H1 (cell line): ENCODE measurements at regions not wholly inside any gene's neighbourhood (a gene's known extent, or its start where the extent isn't known, plus 50 kb on each side); places are given as distances from the start of the nearest gene placed in this dataset.

ENCODE experiments used
- CTCF ChIA-PET: fragments of 300-600 bp; sonication (Branson Sonifier 250); formaldehyde crosslinking; loops from one replicate; lab custom pipeline; 2021; ENCODE audit not compliant: partially characterized antibody; lab: Charles Lee
- POLR2A ChIA-PET: fragments of 300-600 bp; sonication (Branson Sonifier 250); formaldehyde crosslinking; loops from one replicate; lab custom pipeline; 2021; ENCODE audit warnings: inconsistent platforms; ENCODE audit not compliant: partially characterized antibody; lab: Charles Lee
- DNase-seq, 2 experiments: peaks; one replicate each; pipeline versions ENCODE4 v3.0.0 to v3.0.0-alpha.2; 2010 to 2022; ENCODE audit warnings: low spot score in 2 of 2, low read depth in 1 of 2, mixed read lengths in 1 of 2
- FAIRE-seq: peaks from 2 replicates; lab custom pipeline; 2011; peaks lifted over from hg19 to GRCh38; lab: Jason Lieb, UNC
- H2AFZ ChIP-seq: 2 replicates; pipeline ENCODE4 v1.8.1; 2012; ENCODE audit warnings: low read length, inconsistent platforms
- H2AK5ac ChIP-seq: 2 replicates; pipeline ENCODE4 v1.6.1; 2013; ENCODE audit warnings: low read depth, low read length
- H2BK120ac ChIP-seq: replicated peaks from 2 replicates; pipeline ENCODE3; 2013; ENCODE audit warnings: low read depth, low read length, inconsistent platforms
- H2BK12ac ChIP-seq: 2 replicates; pipeline ENCODE4 v1.6.1; 2013; ENCODE audit warnings: low read depth, low read length
- H2BK15ac ChIP-seq: 2 replicates; pipeline ENCODE4 v1.6.1; 2013; ENCODE audit warnings: low read length
- H2BK20ac ChIP-seq: 2 replicates; pipeline ENCODE4 v1.6.1; 2013; ENCODE audit warnings: low read length
- H2BK5ac ChIP-seq: 2 replicates; pipeline ENCODE4 v1.6.1; 2013; ENCODE audit warnings: low read depth, low read length
- H3K14ac ChIP-seq: 2 replicates; pipeline ENCODE4 v1.6.1; 2013; ENCODE audit warnings: inconsistent platforms; ENCODE audit not compliant: insufficient read length
- H3K18ac ChIP-seq: 2 replicates; pipeline ENCODE4 v1.6.1; 2013; ENCODE audit warnings: low read length; ENCODE audit errors: extremely low read depth
- H3K23ac ChIP-seq: 2 replicates; pipeline ENCODE4 v1.6.1; 2013; ENCODE audit warnings: inconsistent platforms; ENCODE audit not compliant: insufficient read length
- H3K23me2 ChIP-seq: 2 replicates; pipeline ENCODE4 v1.6.1; 2013; ENCODE audit warnings: low read depth, low read length
- H3K27ac ChIP-seq: 2 replicates; pipeline ENCODE4 v1.6.1; 2011; ENCODE audit warnings: low read depth, low read length, inconsistent platforms
- H3K27me3 ChIP-seq, 4 experiments: replicated peaks in 1 of 4; 1 replicate in 1 of 4; 2 replicates in 3 of 4; pipeline versions ENCODE4 v1.6.1 to v1.8.1; 2011 to 2013; ENCODE audit warnings: low read length in 3 of 4, mild to moderate bottlenecking in 3 of 4, inconsistent platforms in 2 of 4, mixed read lengths in 2 of 4, moderate library complexity in 1 of 4; ENCODE audit not compliant: control insufficient read depth in 3 of 4, insufficient read depth in 3 of 4; ENCODE audit errors: extremely low read depth in 1 of 4
- H3K36me3 ChIP-seq, 4 experiments: 2 replicates each; pipeline versions ENCODE4 v1.6.1 to v1.8.1; 2011 to 2013; ENCODE audit warnings: mild to moderate bottlenecking in 4 of 4, low read length in 3 of 4, moderate library complexity in 2 of 4, control low read depth in 1 of 4, inconsistent platforms in 1 of 4; ENCODE audit not compliant: insufficient read depth in 4 of 4, control insufficient read depth in 2 of 4
- H3K4ac ChIP-seq: replicated peaks from 2 replicates; pipeline ENCODE3; 2013; ENCODE audit warnings: low read length, low read depth, mixed read lengths, inconsistent platforms; ENCODE audit not compliant: insufficient read length
- H3K4me1 ChIP-seq, 4 experiments: replicated peaks in 1 of 4; 1 replicate in 1 of 4; 2 replicates in 3 of 4; pipeline versions ENCODE4 v1.6.1 to v1.8.1; 2011 to 2013; ENCODE audit warnings: low read length in 3 of 4, inconsistent platforms in 2 of 4, mixed read lengths in 1 of 4; ENCODE audit not compliant: insufficient read depth in 4 of 4, control insufficient read depth in 3 of 4
- H3K4me2 ChIP-seq, 2 experiments: 2 replicates each; pipeline versions ENCODE4 v1.6.1 to v1.8.1; 2011 to 2013; ENCODE audit warnings: low read depth in 2 of 2, low read length in 2 of 2, control low read depth in 1 of 2, inconsistent platforms in 1 of 2, mild to moderate bottlenecking in 1 of 2; ENCODE audit not compliant: insufficient read depth in 1 of 2
- H3K4me3 ChIP-seq, 4 experiments: fragments of 200-600, 300-600 bp in 1 of 4; sonication (generic), shearing (Covaris generic), sonication (Bioruptor Twin) in 1 of 4; 2 replicates each; pipeline versions ENCODE4 v1.5.1 to v1.8.1; 2011 to 2016; ENCODE audit warnings: low read length in 4 of 4, low read depth in 3 of 4, control low read depth in 2 of 4, inconsistent platforms in 2 of 4, mild to moderate bottlenecking in 2 of 4, mixed read lengths in 1 of 4, moderate library complexity in 1 of 4; ENCODE audit not compliant: insufficient read depth in 2 of 4; ENCODE audit errors: extremely low read depth in 1 of 4
- H3K56ac ChIP-seq: replicated peaks from 2 replicates; pipeline ENCODE3; 2013; ENCODE audit warnings: low read depth, mild to moderate bottlenecking, mixed read lengths, low read length, inconsistent platforms; ENCODE audit not compliant: insufficient read length
- H3K79me1 ChIP-seq: 2 replicates; pipeline ENCODE4 v1.6.1; 2013; ENCODE audit warnings: low read depth, low read length, control low read depth
- H3K79me2 ChIP-seq, 2 experiments: 2 replicates each; pipeline versions ENCODE4 v1.6.1 to v1.8.1; 2012 to 2013; ENCODE audit warnings: low read length in 2 of 2, mild to moderate bottlenecking in 2 of 2, inconsistent platforms in 1 of 2; ENCODE audit not compliant: insufficient read depth in 2 of 2, control insufficient read depth in 1 of 2
- H3K9ac ChIP-seq, 4 experiments: replicated peaks in 1 of 4; 1 replicate in 1 of 4; 2 replicates in 3 of 4; pipeline versions ENCODE4 v1.6.1 to v1.8.1; 2011 to 2013; ENCODE audit warnings: low read depth in 3 of 4, low read length in 3 of 4, control low read depth in 2 of 4, mild to moderate bottlenecking in 2 of 4, moderate library complexity in 2 of 4, inconsistent platforms in 1 of 4; ENCODE audit errors: extremely low read depth in 1 of 4
- H3K9me3 ChIP-seq, 2 experiments: 2 replicates each; pipeline versions ENCODE4 v1.6.1 to v1.8.1; 2012 to 2013; ENCODE audit warnings: mild to moderate bottlenecking in 2 of 2, moderate library complexity in 2 of 2, control low read depth in 1 of 2, inconsistent platforms in 1 of 2, low read depth in 1 of 2, low read length in 1 of 2, mixed read lengths in 1 of 2; ENCODE audit not compliant: insufficient read depth in 2 of 2
- H4K20me1 ChIP-seq, 2 experiments: replicated peaks in 1 of 2; 2 replicates each; pipeline versions ENCODE3 to v1.8.1; 2011 to 2013; ENCODE audit warnings: inconsistent platforms in 2 of 2, low read length in 2 of 2, mild to moderate bottlenecking in 1 of 2; ENCODE audit not compliant: insufficient read depth in 2 of 2, control insufficient read depth in 1 of 2
- H4K5ac ChIP-seq: 2 replicates; pipeline ENCODE4 v1.6.1; 2013; ENCODE audit warnings: low read length, low read depth, mixed read lengths, inconsistent platforms; ENCODE audit not compliant: insufficient read length
- H4K8ac ChIP-seq: 2 replicates; pipeline ENCODE4 v1.8.0; 2013; ENCODE audit warnings: mild to moderate bottlenecking, moderate library complexity, low read length, inconsistent platforms; ENCODE audit not compliant: insufficient read depth; ENCODE audit errors: extremely low read depth
- H4K91ac ChIP-seq: replicated peaks from 2 replicates; pipeline ENCODE3; 2013; ENCODE audit warnings: low read length, mixed read lengths, inconsistent platforms; ENCODE audit not compliant: insufficient read length
- ATF2 ChIP-seq: IDR thresholded peaks from 2 replicates; pipeline ENCODE4 v1.6.1; 2012; ENCODE audit warnings: low read length, inconsistent platforms
- E2F6 ChIP-seq: IDR thresholded peaks from 2 replicates; pipeline ENCODE4 v1.6.1; 2012; ENCODE audit warnings: inconsistent platforms
- EGR1 ChIP-seq: IDR thresholded peaks from 2 replicates; pipeline ENCODE4 v1.6.1; 2011; ENCODE audit warnings: low read depth, low read length, borderline replicate concordance
- JUND ChIP-seq: IDR thresholded peaks from 2 replicates; pipeline ENCODE4 v1.6.1; 2011; ENCODE audit warnings: mild to moderate bottlenecking, improper control_type of control experiment, low read length
- MAFK ChIP-seq: IDR thresholded peaks from 2 replicates; pipeline ENCODE4 v1.6.1; 2012; ENCODE audit warnings: low read depth, mild to moderate bottlenecking, improper control_type of control experiment, low read length
- RBBP5 ChIP-seq: IDR thresholded peaks from 2 replicates; pipeline ENCODE4 v1.7.1; 2012; ENCODE audit warnings: low read depth, mild to moderate bottlenecking, inconsistent platforms, low read length, moderate library complexity, borderline replicate concordance
- RFX5 ChIP-seq: IDR thresholded peaks from 2 replicates; pipeline ENCODE4 v1.6.1; 2011; ENCODE audit warnings: low read depth, low read length, improper control_type of control experiment, borderline replicate concordance
- SAP30 ChIP-seq: fragments of 300-600 bp; sonication (generic); IDR thresholded peaks from 2 replicates; pipeline ENCODE4 v1.7.1; 2012; ENCODE audit warnings: low read length, moderate library complexity, mild to moderate bottlenecking, inconsistent platforms; ENCODE audit not compliant: insufficient read depth, insufficient replicate concordance
- SIX5 ChIP-seq: IDR thresholded peaks from 2 replicates; pipeline ENCODE4 v1.6.1; 2011; ENCODE audit warnings: mild to moderate bottlenecking, low read depth, low read length
- TAF1 ChIP-seq: IDR thresholded peaks from 2 replicates; pipeline ENCODE4 v1.6.1; 2011; ENCODE audit warnings: mild to moderate bottlenecking, low read depth, low read length
- YY1 ChIP-seq: IDR thresholded peaks from 2 replicates; pipeline ENCODE4 v1.6.1; 2011; ENCODE audit warnings: low read depth, mild to moderate bottlenecking, low read length
- WGBS, 2 experiments: shearing (Covaris generic) in 1 of 2; methylation state at CpG; one replicate each; pipeline versions ENCODE4 v1.1.6 to v1.1.7; 2013 to 2015; ENCODE audit warnings: low lambda C conversion rate in 2 of 2, mixed read lengths in 2 of 2, inconsistent platforms in 1 of 2, low coverage in 1 of 2, missing lambda C conversion rate in 1 of 2; ENCODE audit not compliant: insufficient replicate concordance in 2 of 2, insufficient coverage in 1 of 2, insufficient read length in 1 of 2; ENCODE audit errors: extremely low coverage in 1 of 2, missing lambda C conversion rate in 1 of 2; 5-methylcytosine and 5-hydroxymethylcytosine counted together

GRCh38 chr1:235027076-235027861, 101.4 kb downstream of the TOMM20 start:
- H3K56ac ChIP-seq: no peak overlapping the region
- H2AFZ ChIP-seq: no peak overlapping the region
- H3K9me3 ChIP-seq: peaks cover 2 to 7% of the 10 kb centered on the region in 2 experiments; a peak in 1 of 4 replicates
- no peak overlapping the region for H3K4me2 ChIP-seq
- no peak overlapping the region for H3K4me3 ChIP-seq
- H3K23me2 ChIP-seq: no peaks in the 10 kb centered on the region
- no peaks in the 10 kb centered on the region for H4K20me1 ChIP-seq
- H4K91ac ChIP-seq: no peak overlapping the region
- no peak overlapping the region for H2AK5ac ChIP-seq
- H3K79me1 ChIP-seq: no peaks in the 10 kb centered on the region
- H3K14ac ChIP-seq: no peak overlapping the region
- no peaks in the 10 kb centered on the region for H3K79me2 ChIP-seq
- H2BK12ac ChIP-seq: no peak overlapping the region
- H3K23ac ChIP-seq: no peak overlapping the region
- POLR2A ChIA-PET: no interaction called here
- no peak overlapping the region for H4K8ac ChIP-seq
- H2BK15ac ChIP-seq: no peak overlapping the region
- no peak overlapping the region for H2BK120ac ChIP-seq
- no peak overlapping the region for H2BK5ac ChIP-seq
- H3K36me3 ChIP-seq: no peaks in the 10 kb centered on the region
- H2BK20ac ChIP-seq: no peak overlapping the region
- FAIRE-seq (no peak), DNase-seq (no peak)
- H4K5ac ChIP-seq: no peak overlapping the region
- H3K4ac ChIP-seq: no peak overlapping the region
- H3K9ac ChIP-seq: no peak overlapping the region
- no peaks in the 10 kb centered on the region for H3K27me3 ChIP-seq
- no peak overlapping the region for H3K18ac ChIP-seq
- 89% methylated on average over 13 of the region's 13 CpGs; no CpG with 5 or more reads in 1 of the 2 experiments for WGBS, 2 experiments
- CTCF ChIA-PET: interaction anchor here (1.1 kb wide), 1 partner anchor 22 kb away, joined by 3 read pairs; no protein-coding TSS in a partner anchor
- H3K27ac ChIP-seq: no peak overlapping the region
- peaks cover 0 to 12% (median 6%) of the 10 kb centered on the region in 4 experiments; a peak in 5 of 7 replicates for H3K4me1 ChIP-seq
- TF ChIP-seq MAFK (no peak), YY1 (no peak), RFX5 (no peak), ATF2 (no peak), EGR1 (no peak), SIX5 (no peak), E2F6 (no peak), JUND (no peak), SAP30 (no peak), TAF1 (no peak), RBBP5 (no peak)
